Activated T-cell treated with anti-CD3 and anti-CD28 coated beads, Interleukin-2, amount 50 U/mL, for 24 hours (primary cell): ENCODE measurements at regions not wholly inside any gene's neighbourhood (a gene's known extent, or its start where the extent isn't known, plus 50 kb on each side); places are given as distances from the start of the nearest gene placed in this dataset.
"Not testable (repeated sequence)": the region's sequence is repeated elsewhere in the genome, so short reads cannot be mapped to it uniquely, and the experiment has no call there.

Experiments
- DNase-seq: peaks from one replicate; pipeline ENCODE4 v3.0.0-alpha.2; 2020
- H3K27ac Mint-ChIP-seq: 2 replicates; pipeline ENCODE4 v1.8.0; 2020; ENCODE audit warnings: mild to moderate bottlenecking, mixed read lengths
- H3K27me3 Mint-ChIP-seq: 2 replicates; pipeline ENCODE4 v1.8.0; 2020; ENCODE audit warnings: mixed read lengths
- H3K36me3 Mint-ChIP-seq: 2 replicates; pipeline ENCODE4 v1.8.0; 2020; ENCODE audit warnings: low read depth, mixed read lengths
- H3K4me1 Mint-ChIP-seq: 2 replicates; pipeline ENCODE4 v1.8.0; 2020; ENCODE audit warnings: low read depth, mixed read lengths
- H3K4me3 Mint-ChIP-seq: 2 replicates; pipeline ENCODE4 v1.8.0; 2020; ENCODE audit warnings: mild to moderate bottlenecking, moderate library complexity, mixed read lengths
- H3K9me3 Mint-ChIP-seq: 2 replicates; pipeline ENCODE4 v1.8.0; 2020; ENCODE audit warnings: mixed read lengths

DNA sequence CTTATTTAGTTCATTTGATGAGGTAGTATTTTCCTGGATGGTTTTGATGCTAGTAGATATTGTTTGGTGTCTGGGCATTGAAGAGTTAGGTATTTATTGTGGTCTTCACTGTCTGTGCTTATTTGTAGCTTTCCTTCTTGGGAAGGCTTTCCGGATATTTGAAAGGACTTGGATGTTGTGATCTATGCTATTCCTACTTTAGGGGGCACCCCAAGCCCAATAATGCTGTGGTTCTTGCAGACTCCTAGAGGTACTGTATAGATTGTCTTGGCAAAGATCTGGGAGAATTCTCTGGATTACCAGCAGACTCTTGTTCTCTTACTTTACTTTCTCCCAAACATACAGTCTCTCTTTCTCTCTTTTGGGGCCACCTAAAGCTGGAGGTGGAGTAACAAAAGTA lies 315.7 kb downstream of the MAT2B start:
- DNase-seq = no peak
- Mint-ChIP-seq H3K36me3 (no peaks in the 10 kb centered on the region), H3K27ac (no peak overlapping the region), H3K27me3 (no peaks in the 10 kb centered on the region), H3K9me3 (peaks cover 13% of the 10 kb centered on the region), H3K4me1 (no peaks in the 10 kb centered on the region), H3K4me3 (no peak overlapping the region)

DNA sequence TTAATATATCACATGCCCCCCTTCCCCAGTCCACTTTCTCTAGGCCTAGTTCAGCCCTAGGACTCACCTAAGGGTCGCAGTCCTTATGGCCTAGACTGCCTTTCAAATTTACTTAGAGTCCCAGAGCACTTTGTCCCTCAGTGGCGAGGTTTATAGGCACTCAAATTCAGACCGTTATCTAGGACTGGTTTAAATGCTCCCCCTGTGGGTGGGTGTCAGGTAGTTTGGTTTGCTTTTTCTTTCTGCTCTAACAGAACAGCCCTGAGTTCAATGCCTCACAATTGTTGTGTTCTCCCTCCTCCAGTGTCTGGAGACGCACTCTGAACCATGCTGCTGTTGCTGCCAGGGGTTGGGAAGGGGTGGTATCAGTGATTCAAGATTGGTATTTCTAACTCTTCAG lies 317.1 kb downstream of the MAT2B start:
- H3K27me3 Mint-ChIP-seq = no peaks in the 10 kb centered on the region
- no peaks in the 10 kb centered on the region for H3K4me1 Mint-ChIP-seq
- no peak overlapping the region for H3K4me3 Mint-ChIP-seq
- no peak for DNase-seq
- H3K9me3 Mint-ChIP-seq = peaks cover 11% of the 10 kb centered on the region
- H3K36me3 Mint-ChIP-seq = no peaks in the 10 kb centered on the region
- no peak overlapping the region for H3K27ac Mint-ChIP-seq

DNA sequence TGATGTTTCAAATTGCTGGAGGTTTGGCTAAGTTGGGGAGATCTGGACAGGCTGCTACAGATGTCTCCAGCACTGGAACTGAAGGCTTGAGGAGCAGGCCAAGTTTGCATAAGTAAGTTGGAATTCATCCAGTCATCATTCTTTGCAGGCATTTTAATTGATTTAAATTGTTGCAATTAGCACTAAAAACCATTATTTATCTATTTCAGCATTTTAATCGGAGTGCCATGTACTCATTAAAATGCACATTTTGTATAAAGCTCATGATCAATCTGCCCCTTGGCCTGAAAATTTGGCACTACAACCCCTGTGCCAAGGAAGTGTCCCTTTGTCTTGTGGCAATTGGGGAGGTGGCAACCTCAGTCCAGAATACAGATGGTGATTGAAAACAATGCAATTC lies 320.2 kb downstream of the MAT2B start:
- Mint-ChIP-seq H3K36me3 (no peaks in the 10 kb centered on the region), H3K27me3 (no peaks in the 10 kb centered on the region), H3K27ac (no peak overlapping the region), H3K4me3 (no peak overlapping the region), H3K9me3 (peaks cover 7% of the 10 kb centered on the region), H3K4me1 (no peaks in the 10 kb centered on the region)
- no peak for DNase-seq

DNA sequence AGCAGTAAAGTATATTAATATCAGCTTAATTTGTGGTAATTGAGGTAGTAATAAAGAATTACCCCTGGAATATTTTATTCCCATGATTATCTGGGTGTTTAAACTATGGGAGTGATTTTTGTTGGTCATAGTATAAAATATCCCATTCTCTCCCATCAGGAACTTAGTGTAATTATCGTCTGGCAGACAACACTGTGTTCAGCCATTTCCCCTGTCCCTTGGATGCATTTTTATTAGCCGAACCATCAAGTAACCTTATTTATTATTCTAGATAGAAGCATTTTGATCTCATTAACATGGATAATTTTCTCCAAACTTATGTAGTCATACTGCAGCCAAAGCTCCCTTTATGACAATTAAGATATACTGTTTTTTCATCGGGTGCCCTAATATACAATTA lies 320.8 kb downstream of the MAT2B start:
- Mint-ChIP-seq H3K4me3 (no peak overlapping the region), H3K4me1 (no peaks in the 10 kb centered on the region)

GRCh38 chr5:163832155-163832554 lies 326.7 kb downstream of the MAT2B start:
- no peak for DNase-seq
- Mint-ChIP-seq H3K36me3 (no peaks in the 10 kb centered on the region), H3K9me3 (peaks cover 4% of the 10 kb centered on the region)

More for the DNA sequence above, 320.8 kb downstream of the MAT2B start:
- Mint-ChIP-seq H3K27me3 (no peaks in the 10 kb centered on the region), H3K36me3 (no peaks in the 10 kb centered on the region), H3K9me3 (peaks cover 2% of the 10 kb centered on the region), H3K27ac (no peak overlapping the region)
- no peak for DNase-seq

GRCh38 chr5:163838738-163839137 lies 333.3 kb downstream of the MAT2B start:
- DNase-seq = no peak
- no peak overlapping the region for H3K4me3 Mint-ChIP-seq
- peaks cover under 1% of the 10 kb centered on the region for H3K9me3 Mint-ChIP-seq
- no peak overlapping the region for H3K27ac Mint-ChIP-seq
- no peaks in the 10 kb centered on the region for H3K4me1 Mint-ChIP-seq
- H3K27me3 Mint-ChIP-seq = no peaks in the 10 kb centered on the region
- no peaks in the 10 kb centered on the region for H3K36me3 Mint-ChIP-seq

More at GRCh38 chr5:163832155-163832554, 326.7 kb downstream of the MAT2B start:
- Mint-ChIP-seq H3K27me3 (no peaks in the 10 kb centered on the region), H3K4me1 (no peaks in the 10 kb centered on the region), H3K4me3 (no peak overlapping the region), H3K27ac (no peak overlapping the region)

DNA sequence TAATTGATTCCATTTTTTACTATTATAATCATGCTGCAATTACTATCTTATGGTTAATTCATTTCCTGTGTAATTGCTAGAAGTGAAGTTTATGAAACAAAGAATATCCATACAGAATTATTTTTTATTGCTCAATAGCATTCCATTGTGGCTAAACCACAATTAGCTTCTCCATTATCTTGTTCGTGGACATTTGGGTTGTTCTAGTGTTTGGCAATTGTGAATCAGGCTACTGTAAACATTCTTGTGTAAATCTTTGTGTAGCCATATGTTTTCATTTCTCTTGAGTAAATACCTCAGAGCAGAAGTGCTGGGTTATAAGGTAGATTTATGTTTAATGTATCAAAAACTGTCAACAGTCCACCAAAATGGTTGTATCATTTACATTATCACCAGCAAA lies 341.1 kb downstream of the MAT2B start:
- H3K4me1 Mint-ChIP-seq = no peaks in the 10 kb centered on the region
- no peaks in the 10 kb centered on the region for H3K36me3 Mint-ChIP-seq
- no peak overlapping the region for H3K27ac Mint-ChIP-seq
- H3K4me3 Mint-ChIP-seq = no peak overlapping the region
- H3K27me3 Mint-ChIP-seq = no peaks in the 10 kb centered on the region
- no peak for DNase-seq
- peaks cover 3% of the 10 kb centered on the region for H3K9me3 Mint-ChIP-seq

DNA sequence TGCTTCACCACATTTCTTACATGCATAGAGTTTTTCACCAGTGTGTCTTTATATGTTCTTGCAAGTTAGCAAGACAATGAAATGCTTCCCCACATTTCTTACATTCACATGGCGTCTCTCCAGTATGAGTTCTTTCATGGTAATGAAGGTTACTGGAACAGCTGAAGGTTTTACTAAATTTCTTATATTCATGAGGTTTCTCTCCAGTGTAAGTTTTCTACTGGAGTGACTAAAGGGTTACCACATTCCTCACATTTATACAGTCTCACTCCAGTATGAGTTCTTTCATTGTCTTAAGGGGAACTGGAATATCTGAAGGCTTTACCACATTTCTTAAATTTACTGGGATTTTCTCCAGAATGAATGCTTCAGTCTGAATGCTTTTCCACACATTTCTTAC lies 350.3 kb downstream of the MAT2B start:
- Mint-ChIP-seq H3K27me3 (no peaks in the 10 kb centered on the region), H3K4me1 (no peaks in the 10 kb centered on the region), H3K4me3 (no peak overlapping the region), H3K36me3 (no peaks in the 10 kb centered on the region), H3K27ac (no peak overlapping the region), H3K9me3 (peaks cover 16% of the 10 kb centered on the region)
- DNase-seq = no peak

DNA sequence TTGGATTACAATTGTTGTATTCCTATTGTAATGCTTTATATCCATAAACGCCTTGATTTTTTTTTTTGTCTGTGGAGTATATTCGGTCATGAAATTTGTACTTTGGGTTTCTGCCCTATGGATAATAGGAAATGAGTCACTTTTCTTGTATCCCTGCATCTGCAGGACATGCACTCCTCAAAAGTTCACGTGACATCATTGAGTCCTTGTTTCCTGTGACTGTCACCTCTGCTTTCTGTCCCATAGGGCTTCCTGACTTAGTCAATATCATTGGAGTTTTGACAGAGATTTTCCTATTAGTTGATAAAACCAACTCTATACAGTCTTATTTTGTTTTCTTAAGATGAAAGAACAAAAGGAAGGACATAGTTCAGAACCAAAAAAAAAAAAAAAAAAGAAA lies 356.3 kb downstream of the MAT2B start:
- H3K9me3 Mint-ChIP-seq = peaks cover 7% of the 10 kb centered on the region
- H3K4me3 Mint-ChIP-seq = no peak overlapping the region
- no peak for DNase-seq
- H3K36me3 Mint-ChIP-seq = no peaks in the 10 kb centered on the region
- H3K4me1 Mint-ChIP-seq = no peaks in the 10 kb centered on the region
- H3K27ac Mint-ChIP-seq = no peak overlapping the region
- H3K27me3 Mint-ChIP-seq = no peaks in the 10 kb centered on the region

- Mint-ChIP-seq H3K27me3 (no peaks in the 10 kb centered on the region), H3K27ac (no peak overlapping the region), H3K9me3 (peaks cover 4% of the 10 kb centered on the region), H3K4me1 (no peaks in the 10 kb centered on the region), H3K4me3 (no peak overlapping the region), H3K36me3 (no peaks in the 10 kb centered on the region)
- no peak for DNase-seq
These were observed 361.9 kb downstream of the MAT2B start for GRCh38 chr5:163867324-163867723.

GRCh38 chr5:163867738-163868137 lies 362.3 kb downstream of the MAT2B start:
- Mint-ChIP-seq H3K27ac (no peak overlapping the region), H3K36me3 (no peaks in the 10 kb centered on the region), H3K4me1 (no peaks in the 10 kb centered on the region), H3K9me3 (peaks cover 4% of the 10 kb centered on the region), H3K4me3 (no peak overlapping the region), H3K27me3 (no peaks in the 10 kb centered on the region)
- no peak for DNase-seq

DNA sequence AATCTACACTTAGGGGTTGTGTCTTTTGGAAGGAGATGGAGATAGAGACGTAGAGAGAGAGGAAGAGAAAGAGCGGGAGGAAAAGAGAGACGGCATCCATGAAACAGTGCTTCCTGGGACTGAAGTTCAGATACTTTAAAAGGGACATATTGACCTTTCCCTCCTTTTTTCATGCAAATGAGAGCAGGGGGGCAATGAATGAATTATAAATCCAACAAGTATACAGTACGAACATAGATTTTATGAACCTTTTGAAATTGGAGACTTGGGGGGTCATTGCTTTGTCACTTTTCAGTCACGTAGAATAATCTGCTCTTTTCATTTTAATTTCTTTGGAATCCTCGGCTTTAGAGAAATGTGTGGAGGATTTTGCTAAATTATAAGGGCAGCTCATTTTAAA lies 364.2 kb downstream of the MAT2B start:
- H3K4me1 Mint-ChIP-seq = no peaks in the 10 kb centered on the region
- no peak for DNase-seq
- H3K4me3 Mint-ChIP-seq = no peak overlapping the region
- no peaks in the 10 kb centered on the region for H3K27me3 Mint-ChIP-seq
- H3K27ac Mint-ChIP-seq = no peak overlapping the region
- H3K36me3 Mint-ChIP-seq = no peaks in the 10 kb centered on the region
- peaks cover 4% of the 10 kb centered on the region for H3K9me3 Mint-ChIP-seq

- DNase-seq = no peak
- H3K27me3 Mint-ChIP-seq = no peaks in the 10 kb centered on the region
- no peaks in the 10 kb centered on the region for H3K36me3 Mint-ChIP-seq
- H3K27ac Mint-ChIP-seq = no peak overlapping the region
- H3K9me3 Mint-ChIP-seq = peaks cover 4% of the 10 kb centered on the region
- H3K4me1 Mint-ChIP-seq = no peaks in the 10 kb centered on the region
- no peak overlapping the region for H3K4me3 Mint-ChIP-seq
These were observed 365.0 kb downstream of the MAT2B start for GRCh38 chr5:163870441-163870840.

GRCh38 chr5:163874431-163874830 lies 369.0 kb downstream of the MAT2B start:
- Mint-ChIP-seq H3K36me3 (no peaks in the 10 kb centered on the region), H3K4me1 (no peaks in the 10 kb centered on the region), H3K27me3 (no peaks in the 10 kb centered on the region), H3K9me3 (peaks cover 2% of the 10 kb centered on the region), H3K4me3 (no peak overlapping the region), H3K27ac (no peak overlapping the region)
- no peak for DNase-seq

DNA sequence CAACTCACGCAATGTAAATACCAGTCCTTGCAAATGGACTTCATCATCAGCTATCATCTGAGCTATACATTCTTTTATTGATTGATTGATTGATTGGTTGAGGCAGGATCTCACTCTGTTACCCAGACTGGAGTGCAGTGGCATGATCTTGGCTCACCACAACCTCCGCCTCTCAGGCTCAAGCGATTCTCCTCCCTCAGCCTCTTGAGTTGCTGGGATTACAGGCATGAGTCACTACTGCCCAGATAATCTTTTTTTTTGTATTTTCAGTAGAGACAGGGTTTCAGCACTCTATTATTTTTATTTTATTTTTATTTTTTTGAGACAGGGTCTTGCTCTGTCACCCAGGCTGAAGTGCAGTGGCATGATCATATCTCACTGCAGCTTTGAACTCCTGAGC lies 369.5 kb downstream of the MAT2B start:
- not testable (repeated sequence) for H3K27ac Mint-ChIP-seq, DNase-seq, H3K9me3 Mint-ChIP-seq, H3K4me3 Mint-ChIP-seq, H3K27me3 Mint-ChIP-seq, H3K4me1 Mint-ChIP-seq, H3K36me3 Mint-ChIP-seq

- Mint-ChIP-seq H3K4me3 (no peak overlapping the region), H3K27ac (no peak overlapping the region), H3K27me3 (no peaks in the 10 kb centered on the region), H3K9me3 (no peaks in the 10 kb centered on the region), H3K36me3 (no peaks in the 10 kb centered on the region), H3K4me1 (no peaks in the 10 kb centered on the region)
- no peak for DNase-seq
These were observed 372.4 kb downstream of the MAT2B start for GRCh38 chr5:163877865-163878264.
